NCI-H1105 treated with DMSO at 0.1 percent for 48 hours (cell line): ENCODE measurements at regions not wholly inside any gene's neighbourhood (a gene's known extent, or its start where the extent isn't known, plus 50 kb on each side); places are given as distances from the start of the nearest gene placed in this dataset.

ENCODE experiments used
- DNase-seq: peaks from one replicate; lab custom pipeline; 2025; lab: John Stamatoyannopoulos, UW

DNA sequence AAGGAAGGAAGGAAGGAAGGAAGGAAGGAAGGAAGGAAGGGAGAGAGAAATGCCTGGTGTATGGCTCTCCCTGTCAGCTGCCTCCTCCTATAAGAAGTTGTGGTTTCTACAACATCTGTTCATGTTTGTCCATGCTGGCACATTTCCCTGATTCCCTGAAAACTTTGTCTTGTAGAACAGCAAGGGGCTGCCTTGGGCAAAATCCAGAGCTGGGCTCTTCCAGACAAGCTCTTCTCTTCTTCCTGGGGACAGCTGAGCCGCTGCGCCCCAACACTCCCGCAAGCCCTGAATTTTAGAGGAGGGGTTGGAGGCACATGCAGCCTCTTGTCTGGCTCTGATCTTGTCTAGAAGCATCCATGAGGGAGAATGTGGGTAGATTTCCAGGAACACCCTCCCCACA lies 282.0 kb upstream of the ADARB2 start:
- DNase-seq, result no peak

DNA sequence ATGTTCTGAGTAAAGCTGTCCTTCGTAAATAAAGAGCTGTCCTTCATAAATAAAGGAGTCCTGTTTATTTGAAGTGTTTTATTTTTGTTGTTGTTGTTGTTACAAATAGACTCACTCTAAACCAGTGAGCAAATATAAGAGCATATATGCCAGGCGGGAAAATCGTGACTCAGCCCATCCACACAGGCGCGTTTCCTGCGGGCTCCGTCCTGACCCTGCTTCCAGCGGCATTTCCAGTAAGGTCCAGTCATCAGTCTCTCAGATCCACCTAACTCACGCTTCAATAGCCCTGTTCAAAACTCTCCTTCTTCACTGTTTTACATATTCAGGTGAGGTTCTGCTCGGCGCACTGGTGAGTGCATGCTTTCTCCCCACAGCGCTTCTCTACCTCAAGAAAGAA lies 277.2 kb upstream of the ADARB2 start:
- DNase-seq, result no peak

DNA sequence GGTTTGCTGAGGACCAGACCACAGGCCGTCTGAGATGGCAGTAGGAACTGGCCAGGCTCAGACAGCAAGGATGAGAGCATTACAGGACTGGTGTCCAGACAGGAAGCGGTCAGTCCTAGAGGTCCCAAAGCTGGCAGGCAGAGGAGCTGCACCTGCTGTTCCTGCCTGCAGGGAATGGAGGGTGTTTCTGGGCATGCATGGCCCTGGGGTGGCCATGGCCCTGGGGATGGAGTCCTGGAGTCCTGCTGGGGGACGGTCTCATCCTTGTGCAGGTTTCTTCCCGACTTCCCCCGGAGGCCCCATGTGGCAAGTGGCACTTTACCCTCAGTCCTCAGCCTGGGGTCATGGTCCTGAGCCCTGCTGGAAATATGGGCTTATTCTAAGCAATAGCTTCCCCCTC lies 274.9 kb upstream of the ADARB2 start:
- no peak for DNase-seq

DNA sequence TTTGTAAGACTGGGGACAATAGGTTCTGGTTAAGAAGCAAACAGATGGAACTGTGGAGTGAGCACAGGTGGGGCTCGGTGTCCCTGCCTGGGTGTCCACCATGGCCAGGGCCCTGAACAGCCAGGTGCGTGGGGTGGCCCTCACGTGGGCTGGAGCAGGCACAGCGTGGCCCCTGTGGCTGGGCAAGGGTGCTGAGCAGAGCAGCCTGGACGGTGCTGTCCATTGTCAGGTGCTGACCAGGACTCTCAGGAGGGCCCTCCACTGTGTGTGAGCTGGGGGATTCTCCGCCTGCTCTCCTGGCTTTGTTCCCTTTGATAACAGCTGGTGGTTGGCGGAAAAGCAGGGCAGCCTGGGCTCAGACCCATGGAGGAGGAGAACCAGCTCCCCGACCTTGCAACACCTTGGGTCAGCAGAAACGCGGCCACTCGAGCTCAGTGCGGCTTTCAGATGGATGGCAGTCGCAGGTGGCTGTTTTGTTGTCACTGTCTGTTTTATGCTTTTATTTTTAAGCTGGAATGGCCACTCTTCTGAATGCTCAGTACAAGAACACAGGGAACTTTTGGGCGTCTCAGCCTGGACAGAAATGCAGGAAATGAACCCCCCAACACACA lies 273.9 kb upstream of the ADARB2 start:
- no peak for DNase-seq

DNA sequence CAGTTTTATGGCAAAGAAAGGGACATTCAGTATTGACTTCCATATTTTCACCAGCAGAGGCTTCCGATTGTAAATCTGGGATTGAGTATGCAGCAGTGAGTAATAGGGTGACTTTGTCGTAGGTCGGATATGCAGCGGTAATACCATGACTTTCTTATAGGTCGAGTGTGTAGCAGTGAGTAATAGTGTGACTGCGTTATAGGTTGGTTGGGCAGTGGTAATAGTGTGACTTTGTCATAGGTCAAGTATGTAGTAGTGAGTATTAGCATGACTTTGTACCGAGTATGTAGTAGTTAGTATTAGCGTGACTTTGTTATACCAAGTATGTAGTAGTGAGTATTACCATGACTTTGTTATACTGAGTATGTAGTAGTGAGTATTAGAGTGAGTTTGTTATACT lies 268.2 kb upstream of the ADARB2 start:
- DNase-seq, result no peak

DNA sequence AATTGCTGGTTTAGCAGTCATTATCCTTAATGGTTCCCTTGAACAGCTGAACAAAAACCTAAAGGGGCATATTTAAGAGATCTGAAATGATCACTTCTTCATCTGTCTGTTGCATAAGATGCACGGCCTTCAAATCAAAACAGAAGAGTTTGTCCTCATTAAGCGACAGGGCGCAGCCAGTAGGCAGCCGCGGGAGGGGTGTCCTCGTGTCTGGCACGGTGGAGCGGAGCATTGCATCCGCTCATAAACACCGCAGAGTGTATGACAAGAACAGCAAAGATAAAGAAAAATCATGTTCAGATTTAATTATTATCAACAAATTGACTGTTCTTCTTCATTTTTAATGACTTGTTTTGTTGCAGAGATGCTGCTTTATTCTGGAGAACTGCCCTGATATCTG lies 255.6 kb upstream of the ADARB2 start:
- no peak for DNase-seq

DNA sequence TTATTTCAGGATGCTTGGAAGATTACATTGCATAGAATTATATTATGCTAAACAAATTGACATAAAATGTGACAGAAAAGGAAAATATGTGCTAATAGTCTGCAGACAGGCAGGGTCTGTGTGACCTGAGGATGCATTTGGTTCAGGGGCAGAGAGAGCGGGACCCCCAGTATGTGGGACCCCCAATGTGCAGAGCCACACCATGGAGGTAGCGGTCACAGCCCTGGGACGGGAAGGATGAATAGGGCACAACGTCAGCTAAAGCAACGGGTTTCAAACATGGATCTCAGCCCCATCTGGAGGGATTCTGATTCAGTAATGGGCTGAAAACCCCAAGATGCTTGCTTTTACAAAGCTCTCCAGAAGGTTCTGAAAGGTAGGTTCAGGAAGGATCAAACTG lies 251.8 kb upstream of the ADARB2 start:
- no peak for DNase-seq

DNA sequence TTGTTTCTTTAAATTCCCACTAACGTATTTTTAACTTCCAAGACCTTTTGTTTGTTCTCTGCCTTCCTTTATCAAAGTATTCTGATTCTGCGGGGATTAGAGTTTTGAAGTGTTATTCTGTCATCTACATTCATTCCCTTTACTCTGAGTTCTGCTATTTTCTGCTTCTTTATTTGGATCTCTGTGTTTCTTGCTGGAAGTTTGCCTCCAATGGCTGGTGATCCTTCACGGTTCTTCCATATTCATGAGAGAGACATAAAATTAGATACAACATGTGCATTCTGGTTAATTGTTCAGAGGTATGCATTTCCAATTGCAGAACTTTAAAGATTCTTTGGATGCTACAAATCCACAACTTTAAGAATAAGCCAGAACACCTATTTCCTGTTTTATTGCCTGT lies 244.7 kb upstream of the ADARB2 start:
- DNase-seq, result no peak

DNA sequence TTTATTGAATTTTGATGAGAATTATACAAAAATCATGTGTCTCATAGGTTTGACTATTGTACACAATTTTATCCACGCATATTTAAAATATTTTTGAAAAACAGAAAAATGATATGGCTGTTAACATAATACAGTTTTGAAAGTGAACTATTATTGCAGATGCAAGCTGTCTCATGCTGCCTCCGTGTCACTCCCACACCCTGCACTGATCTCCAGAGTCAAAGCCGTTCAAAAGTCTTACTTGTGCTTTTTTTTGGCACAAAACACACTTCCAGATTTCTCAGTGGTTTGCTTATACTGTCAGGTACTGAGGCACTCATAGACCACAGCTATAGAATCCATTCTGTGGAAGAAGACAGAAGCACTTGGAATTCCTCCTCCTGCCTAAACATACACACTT lies 243.1 kb upstream of the ADARB2 start:
- no peak for DNase-seq

DNA sequence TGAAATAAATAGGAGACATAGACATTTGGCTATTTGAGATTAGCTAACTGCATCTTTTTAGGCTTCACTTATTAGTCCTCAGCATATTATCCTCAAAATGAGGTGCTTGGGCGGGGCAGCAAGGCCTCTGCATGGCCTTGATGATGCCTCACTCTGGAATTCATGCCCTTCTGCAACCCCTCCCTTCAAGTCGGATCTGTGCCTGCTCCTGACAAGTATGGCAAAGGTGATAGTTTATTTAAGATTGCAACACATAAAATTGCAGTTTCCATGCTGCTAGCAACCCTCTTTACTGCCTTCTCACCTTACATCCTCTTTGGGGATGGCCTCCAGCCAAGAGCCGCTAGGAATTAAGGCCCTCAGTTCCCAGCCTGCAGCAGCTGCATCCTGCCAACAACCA lies 241.3 kb upstream of the ADARB2 start:
- DNase-seq, result no peak

DNA sequence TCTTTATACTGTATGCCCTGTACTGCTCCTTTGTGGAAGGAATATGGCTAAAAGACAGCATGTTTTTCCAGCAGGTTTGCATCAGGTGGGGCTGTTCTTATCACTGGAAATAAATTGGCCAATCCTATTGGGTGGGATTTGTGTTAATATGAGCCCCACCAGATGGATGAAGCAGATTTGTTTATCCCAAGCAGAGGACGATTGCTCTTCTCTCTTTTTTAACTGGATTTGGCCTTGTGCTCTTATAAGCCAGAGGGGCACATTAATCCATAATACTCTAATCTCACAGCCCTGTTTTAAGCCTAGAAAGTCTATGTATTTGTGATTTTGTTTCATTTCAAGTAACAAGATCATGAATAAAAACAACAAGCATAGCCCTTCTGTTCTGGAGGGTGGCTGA lies 240.1 kb upstream of the ADARB2 start:
- DNase-seq, result no peak

DNA sequence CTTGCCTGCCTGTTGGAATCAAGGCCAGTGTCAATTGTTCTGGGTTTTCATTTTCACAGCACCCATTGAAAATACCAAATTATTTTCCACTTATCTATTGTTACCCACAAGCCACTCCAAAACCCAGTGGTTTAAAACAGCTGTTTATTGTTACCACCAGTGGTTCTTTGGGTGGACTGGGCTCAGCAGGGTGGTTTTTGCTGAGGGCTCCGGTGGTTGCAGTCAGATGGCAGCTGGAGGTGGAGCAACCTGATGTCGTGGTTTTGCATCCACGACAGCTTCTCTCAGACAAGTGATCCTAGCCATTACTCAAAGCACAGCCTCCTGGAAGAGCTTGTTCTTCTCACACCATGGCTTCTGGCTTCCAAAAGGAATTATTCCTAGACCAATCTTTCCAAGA lies 235.1 kb upstream of the ADARB2 start:
- no peak for DNase-seq

DNA sequence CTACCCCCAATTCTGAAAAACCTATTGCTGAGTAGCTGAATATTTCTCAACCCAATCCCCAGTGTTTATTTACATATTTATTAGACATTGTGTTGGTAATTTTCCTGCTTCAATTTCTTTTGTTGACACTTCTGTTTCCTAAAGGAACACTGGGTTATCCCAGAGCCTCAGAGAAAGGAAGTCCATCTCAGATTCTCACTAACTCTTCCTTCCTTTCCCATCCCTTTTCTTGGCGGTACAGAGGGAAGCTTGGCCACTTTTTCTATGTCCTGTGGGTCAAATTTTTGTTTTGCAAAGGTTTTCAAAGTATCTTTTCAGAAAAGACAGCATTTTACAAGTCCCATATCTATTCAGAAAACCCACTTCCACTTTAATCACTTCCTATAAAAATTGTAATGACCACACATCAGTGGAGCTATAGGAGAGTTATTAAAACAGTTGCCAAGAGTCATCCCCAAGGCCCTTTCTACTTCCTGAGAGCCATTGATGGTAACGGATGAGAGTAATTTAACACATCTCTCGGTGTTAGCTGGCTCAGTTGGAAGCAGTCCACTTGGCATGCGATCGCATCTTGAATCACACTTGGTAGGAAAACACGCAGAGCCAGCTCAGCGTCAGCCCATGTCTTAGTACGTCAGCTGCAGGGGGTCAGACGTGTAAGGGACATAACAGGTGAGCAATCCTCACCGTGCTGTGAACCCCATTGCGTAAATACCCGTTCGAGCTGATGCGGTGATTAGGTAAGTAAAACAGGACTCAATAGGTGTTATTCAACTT lies 231.1 kb upstream of the ADARB2 start:
- DNase-seq, result no peak

DNA sequence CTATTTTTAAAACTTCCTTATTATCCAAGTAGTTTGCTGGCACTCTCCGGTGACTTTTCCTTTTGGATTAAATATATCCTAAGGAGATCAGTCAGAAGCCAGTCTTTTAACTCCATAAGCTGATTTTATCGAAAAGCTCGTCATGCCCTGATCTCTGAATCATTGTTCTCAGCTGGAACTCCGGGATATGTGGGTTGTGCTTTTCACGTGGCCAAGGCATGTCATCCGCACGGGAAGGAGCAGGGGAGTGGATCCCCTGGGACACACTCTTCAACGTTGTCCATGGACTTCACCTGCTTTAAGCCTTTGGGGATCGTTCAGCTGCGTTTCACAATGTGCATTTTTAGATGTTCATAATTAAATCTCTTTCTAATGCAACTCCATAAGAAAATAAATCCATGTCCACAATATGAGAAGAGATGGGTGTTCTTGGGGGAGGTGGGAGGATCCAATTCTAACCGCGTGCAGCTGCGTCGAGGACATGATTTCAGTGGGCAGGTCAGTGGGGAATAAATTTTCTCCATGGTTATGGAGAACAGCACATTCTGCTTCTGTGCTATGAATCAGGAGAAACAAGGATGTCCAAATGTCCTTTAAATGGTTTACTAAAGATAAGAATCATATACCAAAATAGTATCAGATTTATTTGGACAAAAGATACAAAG lies 229.5 kb upstream of the ADARB2 start:
- no peak for DNase-seq

DNA sequence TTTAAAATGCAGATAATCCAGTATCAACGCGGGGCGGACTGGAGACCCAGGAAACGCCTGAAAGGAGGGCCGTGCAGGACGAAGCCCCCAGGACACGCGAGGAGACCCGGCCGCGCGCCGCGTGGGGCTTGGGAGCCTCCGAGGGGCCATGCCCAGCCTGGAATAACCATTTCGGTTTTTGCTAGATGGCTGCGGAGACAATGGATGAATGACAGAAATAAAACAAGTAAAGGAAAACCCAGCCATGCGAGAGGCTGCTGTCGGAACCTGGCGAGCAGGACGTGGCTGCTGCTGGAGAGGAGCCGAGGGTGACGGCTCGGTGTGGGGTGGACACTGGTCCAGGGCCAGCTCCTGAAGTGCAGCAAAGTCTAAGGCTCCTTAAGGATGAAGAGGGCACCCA lies 227.2 kb upstream of the ADARB2 start:
- DNase-seq, result no peak

DNA sequence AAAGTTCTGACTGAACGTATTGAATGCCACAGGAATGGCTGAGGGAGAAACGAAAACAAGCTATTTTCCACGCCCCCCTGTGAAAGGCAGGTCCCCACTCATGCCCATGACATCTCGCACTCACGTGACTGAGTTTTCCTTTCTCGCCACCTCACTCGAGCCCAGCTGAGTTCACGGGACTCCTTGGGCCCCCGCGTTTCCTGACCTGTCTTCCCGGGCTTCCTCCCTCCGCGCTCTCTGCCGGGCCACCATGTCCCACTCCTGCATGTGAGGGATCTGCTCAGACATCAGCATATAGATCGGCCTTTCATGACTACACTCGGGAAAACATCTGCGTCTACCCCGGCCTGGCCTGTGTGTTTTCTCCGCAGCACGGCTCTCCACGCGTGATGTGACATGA lies 226.0 kb upstream of the ADARB2 start:
- no peak for DNase-seq

DNA sequence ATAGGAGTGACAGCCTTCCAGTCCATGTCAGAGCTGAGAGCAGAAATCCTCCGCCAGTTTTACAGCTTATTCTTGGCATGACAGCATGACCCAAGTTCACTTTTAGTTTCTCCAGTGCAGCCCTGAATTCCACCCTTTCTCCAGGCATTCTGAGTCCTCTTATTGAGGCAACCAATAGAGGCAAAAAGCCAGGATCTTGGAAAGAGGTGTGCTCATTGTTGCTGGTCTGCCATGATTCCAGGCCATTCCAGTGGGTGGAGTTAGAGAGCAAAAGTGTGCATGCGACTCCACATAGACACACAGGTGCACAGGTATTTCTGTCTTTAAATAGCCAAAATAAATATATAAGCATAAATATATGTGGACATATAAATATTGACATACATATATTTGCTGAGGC lies 224.7 kb upstream of the ADARB2 start:
- DNase-seq, result no peak

DNA sequence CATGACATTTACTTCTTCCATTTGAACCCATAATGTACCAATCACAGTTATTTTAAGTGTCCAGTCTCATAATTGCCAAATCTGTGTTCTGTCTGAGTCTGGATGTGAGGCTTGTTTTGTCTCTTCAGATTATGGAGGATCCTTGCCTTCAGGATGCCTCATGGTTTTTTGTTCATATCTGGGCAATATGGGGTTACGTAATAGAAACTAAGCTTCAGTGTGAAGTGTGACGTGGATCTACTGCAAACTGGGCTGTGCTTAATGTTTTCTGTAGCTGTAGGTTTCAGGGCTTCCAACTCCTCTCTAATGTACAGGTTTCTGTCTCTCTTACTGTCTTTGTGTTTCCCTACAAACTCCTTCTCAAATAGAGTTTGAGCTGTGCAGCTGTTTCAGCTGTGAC lies 223.7 kb upstream of the ADARB2 start:
- no peak for DNase-seq

DNA sequence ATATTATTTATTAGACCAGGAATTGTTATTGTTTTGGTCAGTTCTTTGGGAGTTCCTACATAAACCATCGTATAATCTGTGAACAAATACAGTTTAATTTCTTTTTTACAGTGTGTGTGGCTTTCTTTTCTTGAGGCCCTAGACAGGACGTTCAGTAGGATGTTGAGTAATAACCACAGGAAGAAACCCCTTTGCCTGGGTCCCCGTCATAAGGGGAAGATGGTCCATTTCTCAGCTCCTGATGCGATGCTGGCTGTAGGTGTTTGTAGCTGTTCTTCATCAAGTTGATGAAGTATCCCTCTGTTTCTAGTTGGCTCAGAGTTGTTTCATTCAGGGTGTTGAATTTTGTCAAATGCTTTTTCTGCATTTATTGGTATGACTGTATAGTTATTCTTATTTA lies 219.7 kb upstream of the ADARB2 start:
- no peak for DNase-seq

DNA sequence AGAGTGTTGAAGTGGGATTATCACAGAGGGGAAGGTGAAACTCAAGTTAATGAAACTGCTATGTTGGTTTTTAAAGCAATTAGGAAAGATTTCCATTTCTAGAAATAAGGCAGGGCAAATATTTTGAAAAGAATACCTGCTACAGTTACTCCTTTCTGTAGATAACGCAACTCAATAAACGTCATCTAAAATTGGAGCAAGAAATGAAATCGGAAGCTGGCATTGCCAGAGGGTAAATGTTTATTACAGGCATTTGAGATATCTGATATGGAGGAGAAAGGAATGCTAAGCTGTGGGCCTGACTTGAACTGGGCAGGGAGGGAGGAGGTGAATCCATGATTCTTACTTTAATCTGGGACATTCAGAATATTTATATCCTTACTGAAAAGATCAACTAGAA lies 217.0 kb upstream of the ADARB2 start:
- DNase-seq, result no peak

DNA sequence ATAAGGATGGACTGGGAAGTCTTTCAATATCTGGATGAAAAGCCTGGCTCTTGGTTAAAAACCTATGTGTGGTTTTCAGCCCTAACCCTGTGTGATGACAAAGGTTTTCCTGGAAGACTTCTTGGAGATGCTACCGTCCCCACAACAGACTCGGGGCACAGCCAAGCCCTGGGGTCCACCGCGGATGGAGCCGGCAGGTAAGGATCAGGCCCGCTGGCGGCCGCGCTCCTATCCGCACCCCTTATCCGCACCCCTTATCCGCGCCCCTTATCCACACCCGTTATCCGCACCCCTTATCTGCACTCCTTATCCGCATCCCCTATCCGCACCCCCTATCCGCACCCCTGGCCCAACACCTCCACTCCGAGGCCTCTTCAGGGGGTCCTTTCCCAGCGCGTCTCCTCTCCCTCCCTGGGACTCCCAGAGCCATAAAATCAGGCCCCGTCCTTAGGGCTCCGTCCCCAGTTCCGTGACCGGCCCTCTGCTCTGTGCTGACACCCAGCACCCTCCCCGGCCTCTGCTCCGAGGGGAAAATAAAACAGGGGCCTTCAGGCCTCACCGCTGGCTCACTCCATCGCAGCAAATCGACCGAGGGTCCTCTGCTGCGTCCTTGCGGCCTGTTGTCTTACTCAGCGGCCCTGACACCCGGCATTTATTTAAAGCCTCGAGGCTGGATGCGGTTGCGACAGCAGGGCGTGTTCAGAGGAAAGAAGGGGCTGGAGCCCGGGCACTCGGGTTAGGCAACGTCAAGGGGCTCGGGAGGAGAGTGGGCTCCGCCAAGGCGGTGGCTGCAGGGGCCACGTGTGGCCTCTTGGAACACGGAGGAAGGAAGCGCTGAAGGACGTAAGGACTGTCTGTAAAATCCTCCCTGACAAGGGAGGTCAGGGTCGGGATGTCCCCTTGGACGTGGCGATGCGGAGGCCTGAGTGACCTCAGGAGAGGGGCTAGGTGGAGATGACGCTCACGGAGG lies 215.1 kb upstream of the ADARB2 start:
- no peak for DNase-seq

DNA sequence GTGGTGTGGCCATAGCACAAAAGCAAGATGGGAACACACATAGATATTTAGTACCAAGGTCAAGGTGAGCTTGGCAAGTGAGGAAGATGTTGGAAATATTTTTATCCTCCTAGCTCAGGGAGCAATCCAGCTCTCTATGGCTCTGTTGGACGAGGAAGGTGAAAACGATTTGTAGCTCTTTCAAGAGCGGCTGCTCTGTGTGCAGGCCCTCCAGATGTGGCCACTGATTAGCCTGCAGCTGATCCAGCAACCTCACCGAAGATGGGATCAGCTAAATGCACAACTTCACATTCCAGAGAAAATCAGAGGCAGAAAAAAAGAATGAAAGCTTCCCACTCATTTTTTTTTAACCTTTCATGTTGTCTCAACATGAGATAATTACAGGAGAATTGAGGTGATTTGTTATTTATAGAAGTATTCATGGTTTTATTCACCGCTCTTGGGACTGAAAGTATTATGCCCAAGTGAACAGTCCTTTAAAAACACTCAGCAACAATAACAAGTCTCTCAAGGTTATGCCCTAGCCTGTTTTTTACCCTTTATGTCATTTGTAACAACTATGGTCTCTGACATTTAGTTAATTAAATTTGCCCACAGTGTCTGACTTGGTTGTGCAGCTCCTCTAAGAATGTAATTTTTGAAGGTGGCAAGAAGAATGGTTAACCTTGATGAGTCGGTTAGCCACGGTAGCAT lies 213.6 kb upstream of the ADARB2 start:
- DNase-seq, result no peak
